Osteoblast (primary cell): ENCODE measurements at regions not wholly inside any gene's neighbourhood (a gene's known extent, or its start where the extent isn't known, plus 50 kb on each side); places are given as distances from the start of the nearest gene placed in this dataset.

Source experiments
- DNase-seq: peaks from one replicate; pipeline ENCODE4 v3.0.0; 2011; ENCODE audit warnings: low spot score, mixed read lengths; ENCODE audit not compliant: insufficient read length; ENCODE audit errors: missing footprints
- H2AFZ ChIP-seq: 2 replicates; pipeline ENCODE4 v1.6.0; 2011; ENCODE audit warnings: mild to moderate bottlenecking, low read length
- H3K27ac ChIP-seq: 2 replicates; pipeline ENCODE4 v1.5.1; 2011; ENCODE audit warnings: mild to moderate bottlenecking, low read depth, low read length, moderate library complexity
- H3K27me3 ChIP-seq: 2 replicates; pipeline ENCODE4 v1.6.0; 2012; ENCODE audit warnings: mild to moderate bottlenecking, control low read depth, inconsistent platforms, low read length, moderate library complexity; ENCODE audit not compliant: insufficient read depth
- H3K36me3 ChIP-seq: 2 replicates; pipeline ENCODE4 v1.5.1; 2011; ENCODE audit warnings: mild to moderate bottlenecking, low read length, control low read depth, moderate library complexity; ENCODE audit not compliant: insufficient read depth
- H3K4me1 ChIP-seq: 2 replicates; pipeline ENCODE4 v1.5.1; 2011; ENCODE audit warnings: mild to moderate bottlenecking, low read length, control low read depth, moderate library complexity; ENCODE audit not compliant: insufficient read depth
- H3K4me2 ChIP-seq: 2 replicates; pipeline ENCODE4 v1.6.0; 2011; ENCODE audit warnings: mild to moderate bottlenecking, low read length; ENCODE audit not compliant: insufficient read depth
- H3K4me3 ChIP-seq: fragments of 200-600 bp; sonication (generic); 3 replicates; pipeline ENCODE4 v1.5.1; 2012; ENCODE audit warnings: mild to moderate bottlenecking, low read length, inconsistent platforms; ENCODE audit not compliant: insufficient read depth
- H3K79me2 ChIP-seq: 2 replicates; pipeline ENCODE4 v1.6.0; 2012; ENCODE audit warnings: mild to moderate bottlenecking, low read length, control low read depth, inconsistent platforms; ENCODE audit not compliant: insufficient read depth
- H3K9me3 ChIP-seq: 2 replicates; pipeline ENCODE4 v1.5.1; 2011; ENCODE audit warnings: low read depth, low read length, control low read depth
- H4K20me1 ChIP-seq: 2 replicates; pipeline ENCODE4 v1.6.0; 2012; ENCODE audit warnings: mild to moderate bottlenecking, low read length, control low read depth; ENCODE audit not compliant: insufficient read depth
- CTCF ChIP-seq: IDR thresholded peaks from 2 replicates; pipeline ENCODE4 v1.5.1; 2011; ENCODE audit warnings: mild to moderate bottlenecking, low read depth, low read length, moderate library complexity; ENCODE audit errors: extremely low read depth

- TF ChIP-seq CTCF = no peak
- Histone ChIP-seq H2AFZ (no peak overlapping the region), H4K20me1 (no peaks in the 10 kb centered on the region), H3K27ac (no peak overlapping the region), H3K79me2 (no peaks in the 10 kb centered on the region), H3K4me1 (no peaks in the 10 kb centered on the region), H3K4me3 (no peak overlapping the region), H3K9me3 (no peaks in the 10 kb centered on the region), H3K27me3 (no peaks in the 10 kb centered on the region), H3K36me3 (no peaks in the 10 kb centered on the region), H3K4me2 (no peak overlapping the region)
- no peak for DNase-seq
These were observed 356.1 kb downstream of the RAB38 start for GRCh38 chr11:87819151-87819550.

- Histone ChIP-seq H3K27ac (no peak overlapping the region), H3K9me3 (no peaks in the 10 kb centered on the region), H3K4me2 (no peak overlapping the region), H4K20me1 (no peaks in the 10 kb centered on the region), H3K4me1 (no peaks in the 10 kb centered on the region), H2AFZ (no peak overlapping the region), H3K27me3 (no peaks in the 10 kb centered on the region), H3K36me3 (no peaks in the 10 kb centered on the region), H3K4me3 (no peak overlapping the region), H3K79me2 (no peaks in the 10 kb centered on the region)
- no peak for TF ChIP-seq CTCF
- DNase-seq = no peak
These were observed 362.5 kb downstream of the RAB38 start for GRCh38 chr11:87812571-87813365.

GRCh38 chr11:87810486-87810885 is 364.8 kb downstream of the RAB38 start:
- Histone ChIP-seq H3K36me3 (no peaks in the 10 kb centered on the region), H3K27me3 (no peaks in the 10 kb centered on the region), H3K4me2 (no peak overlapping the region), H4K20me1 (no peaks in the 10 kb centered on the region), H3K4me3 (no peak overlapping the region), H3K4me1 (no peaks in the 10 kb centered on the region), H3K79me2 (no peaks in the 10 kb centered on the region), H3K9me3 (no peaks in the 10 kb centered on the region), H2AFZ (no peak overlapping the region), H3K27ac (no peak overlapping the region)
- no peak for TF ChIP-seq CTCF
- DNase-seq = no peak

GRCh38 chr11:87809256-87809655 is 366.0 kb downstream of the RAB38 start:
- no peak for TF ChIP-seq CTCF
- Histone ChIP-seq H4K20me1 (no peaks in the 10 kb centered on the region), H3K4me1 (no peaks in the 10 kb centered on the region), H2AFZ (no peak overlapping the region), H3K36me3 (no peaks in the 10 kb centered on the region), H3K79me2 (no peaks in the 10 kb centered on the region), H3K27me3 (no peaks in the 10 kb centered on the region), H3K9me3 (no peaks in the 10 kb centered on the region), H3K4me2 (no peak overlapping the region), H3K4me3 (no peak overlapping the region), H3K27ac (no peak overlapping the region)
- DNase-seq = no peak
